WI38 (cell line): ENCODE measurements at regions not wholly inside any gene's neighbourhood (a gene's known extent, or its start where the extent isn't known, plus 50 kb on each side); places are given as distances from the start of the nearest gene placed in this dataset.

Experiments
- H3K4me3 ChIP-seq: 2 replicates; pipeline ENCODE4 v1.5.1; 2011; ENCODE audit warnings: low read depth, mild to moderate bottlenecking, control low read depth, low read length
- TF ChIP-seq, protein P1 (sequence below): IDR thresholded peaks from 2 replicates; pipeline ENCODE4 v1.5.1; 2012; ENCODE audit warnings: low read depth, mild to moderate bottlenecking, control low read depth, low read length

DNA sequence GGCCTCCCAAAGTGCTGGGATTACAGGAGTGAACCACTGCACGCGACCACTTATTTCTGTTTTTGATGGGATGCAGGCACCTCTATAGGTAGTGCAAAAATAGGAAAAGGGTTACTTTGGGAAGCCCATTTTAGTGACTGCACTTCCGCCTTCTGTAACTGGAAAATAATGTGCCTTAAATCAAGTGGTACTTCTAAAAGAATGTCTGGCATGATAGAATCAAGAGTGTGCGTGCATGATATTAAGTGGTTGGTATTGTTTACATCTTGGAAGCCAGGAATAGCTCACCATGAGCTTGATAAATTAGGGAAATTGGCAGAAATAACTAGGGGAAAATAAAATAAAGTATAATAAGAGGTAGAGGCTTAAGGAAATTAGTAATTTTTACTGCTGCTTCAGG, 1067.0 kb downstream of the ADGRL2 start:
- H3K4me3 ChIP-seq, result no peak overlapping the region
- TF ChIP-seq, protein P1, sequence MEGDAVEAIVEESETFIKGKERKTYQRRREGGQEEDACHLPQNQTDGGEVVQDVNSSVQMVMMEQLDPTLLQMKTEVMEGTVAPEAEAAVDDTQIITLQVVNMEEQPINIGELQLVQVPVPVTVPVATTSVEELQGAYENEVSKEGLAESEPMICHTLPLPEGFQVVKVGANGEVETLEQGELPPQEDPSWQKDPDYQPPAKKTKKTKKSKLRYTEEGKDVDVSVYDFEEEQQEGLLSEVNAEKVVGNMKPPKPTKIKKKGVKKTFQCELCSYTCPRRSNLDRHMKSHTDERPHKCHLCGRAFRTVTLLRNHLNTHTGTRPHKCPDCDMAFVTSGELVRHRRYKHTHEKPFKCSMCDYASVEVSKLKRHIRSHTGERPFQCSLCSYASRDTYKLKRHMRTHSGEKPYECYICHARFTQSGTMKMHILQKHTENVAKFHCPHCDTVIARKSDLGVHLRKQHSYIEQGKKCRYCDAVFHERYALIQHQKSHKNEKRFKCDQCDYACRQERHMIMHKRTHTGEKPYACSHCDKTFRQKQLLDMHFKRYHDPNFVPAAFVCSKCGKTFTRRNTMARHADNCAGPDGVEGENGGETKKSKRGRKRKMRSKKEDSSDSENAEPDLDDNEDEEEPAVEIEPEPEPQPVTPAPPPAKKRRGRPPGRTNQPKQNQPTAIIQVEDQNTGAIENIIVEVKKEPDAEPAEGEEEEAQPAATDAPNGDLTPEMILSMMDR, result no peak

DNA sequence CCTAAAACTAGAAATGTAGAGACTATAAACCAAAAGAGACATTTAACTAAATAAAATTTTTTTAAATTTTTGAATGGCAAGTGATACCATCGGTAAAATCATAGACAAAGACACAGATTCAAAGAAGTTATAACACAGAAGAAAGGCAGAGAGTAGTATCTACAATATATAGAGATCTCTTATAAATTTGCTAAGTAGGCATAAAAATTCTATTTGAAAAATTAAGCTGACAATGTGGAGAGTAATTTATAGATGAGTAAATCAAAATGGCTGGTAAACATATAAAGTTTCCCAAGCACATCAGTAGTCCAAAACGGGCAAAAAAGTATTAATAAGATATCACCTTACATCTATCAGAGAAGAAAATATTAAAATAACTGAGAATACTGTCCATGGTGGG, 1061.0 kb downstream of the ADGRL2 start:
- TF ChIP-seq, protein P1, result no peak

DNA sequence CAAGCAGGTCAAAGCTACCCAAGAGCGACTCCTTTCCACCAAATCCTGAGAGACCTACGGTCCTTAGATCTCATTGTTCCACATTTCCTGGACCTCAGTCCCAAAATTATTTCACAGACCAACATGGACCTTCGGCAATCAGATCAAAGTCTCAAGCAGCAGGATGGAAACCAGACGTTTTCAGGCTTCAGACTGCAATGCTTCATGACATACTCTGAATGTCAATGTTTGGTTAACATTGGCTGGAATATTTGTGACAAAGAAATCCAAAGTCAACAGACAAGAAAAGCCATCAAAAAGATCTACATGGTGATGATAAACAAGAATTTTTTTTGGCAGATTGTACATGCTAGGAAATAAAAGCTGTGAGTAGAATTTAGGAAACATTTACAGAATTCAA, 1057.3 kb downstream of the ADGRL2 start:
- TF ChIP-seq, protein P1, result no peak

More for the DNA sequence above, 1061.0 kb downstream of the ADGRL2 start:
- H3K4me3 ChIP-seq, result no peak overlapping the region

DNA sequence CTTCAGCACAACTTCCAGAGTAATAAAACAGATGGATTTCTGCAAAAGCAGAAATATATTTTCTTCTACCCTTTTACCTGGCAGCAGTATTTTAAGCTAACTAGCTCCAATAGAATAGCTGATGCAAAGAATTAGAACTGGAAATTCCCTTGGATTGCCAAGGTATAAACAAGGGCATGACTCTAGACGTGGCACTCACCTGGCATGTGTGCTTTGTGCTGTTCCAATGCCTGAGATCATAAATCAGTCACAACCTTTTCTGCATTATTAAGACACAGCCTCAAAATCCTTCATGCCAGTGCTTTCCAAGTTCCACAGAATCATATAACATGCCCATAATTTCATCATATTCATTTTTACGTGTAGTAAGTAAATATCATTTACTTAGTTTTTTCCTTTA, 1048.7 kb downstream of the ADGRL2 start:
- TF ChIP-seq, protein P1, result no peak
- no peak overlapping the region for H3K4me3 ChIP-seq

More for the DNA sequence above, 1057.3 kb downstream of the ADGRL2 start:
- no peak overlapping the region for H3K4me3 ChIP-seq

DNA sequence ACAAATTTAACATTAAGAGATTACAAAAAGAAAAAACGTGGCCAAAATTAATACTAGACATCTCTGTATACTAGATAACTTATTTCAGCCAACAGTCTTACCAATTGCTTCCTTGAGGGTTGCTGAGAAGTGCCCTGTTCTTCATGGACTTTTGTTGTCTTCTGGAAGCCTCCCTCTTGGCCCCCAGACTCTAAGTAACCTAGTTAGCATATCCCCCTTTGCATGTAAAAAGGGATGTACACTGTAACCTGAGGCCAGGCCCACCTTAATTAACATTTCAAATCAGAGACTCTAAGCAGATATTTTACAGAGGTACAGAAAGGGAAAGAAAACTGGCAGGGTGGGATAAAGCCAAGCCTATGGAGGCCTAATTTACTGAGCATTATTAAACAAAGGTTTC, 1047.3 kb downstream of the ADGRL2 start:
- H3K4me3 ChIP-seq, result no peak overlapping the region
- TF ChIP-seq, protein P1, result no peak

DNA sequence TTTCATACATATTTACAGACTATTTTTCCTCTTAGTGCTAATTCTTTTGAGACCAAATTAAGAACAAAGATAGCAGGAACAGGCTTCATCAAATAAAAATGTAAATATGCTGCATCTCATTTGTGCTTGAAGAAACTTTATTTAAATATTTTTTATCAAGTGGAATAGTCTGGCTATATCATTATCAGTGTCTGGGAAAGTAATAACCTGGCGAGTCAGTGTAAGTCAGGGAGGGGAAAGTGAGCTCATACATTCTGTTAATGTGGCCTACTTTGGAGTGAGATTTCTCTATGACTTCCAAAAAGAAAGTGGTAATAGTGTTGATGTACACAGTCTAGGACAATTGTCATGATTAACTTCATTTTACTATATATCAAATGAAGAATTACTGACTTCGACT, 1045.1 kb downstream of the ADGRL2 start:
- TF ChIP-seq, protein P1, result no peak
- no peak overlapping the region for H3K4me3 ChIP-seq

DNA sequence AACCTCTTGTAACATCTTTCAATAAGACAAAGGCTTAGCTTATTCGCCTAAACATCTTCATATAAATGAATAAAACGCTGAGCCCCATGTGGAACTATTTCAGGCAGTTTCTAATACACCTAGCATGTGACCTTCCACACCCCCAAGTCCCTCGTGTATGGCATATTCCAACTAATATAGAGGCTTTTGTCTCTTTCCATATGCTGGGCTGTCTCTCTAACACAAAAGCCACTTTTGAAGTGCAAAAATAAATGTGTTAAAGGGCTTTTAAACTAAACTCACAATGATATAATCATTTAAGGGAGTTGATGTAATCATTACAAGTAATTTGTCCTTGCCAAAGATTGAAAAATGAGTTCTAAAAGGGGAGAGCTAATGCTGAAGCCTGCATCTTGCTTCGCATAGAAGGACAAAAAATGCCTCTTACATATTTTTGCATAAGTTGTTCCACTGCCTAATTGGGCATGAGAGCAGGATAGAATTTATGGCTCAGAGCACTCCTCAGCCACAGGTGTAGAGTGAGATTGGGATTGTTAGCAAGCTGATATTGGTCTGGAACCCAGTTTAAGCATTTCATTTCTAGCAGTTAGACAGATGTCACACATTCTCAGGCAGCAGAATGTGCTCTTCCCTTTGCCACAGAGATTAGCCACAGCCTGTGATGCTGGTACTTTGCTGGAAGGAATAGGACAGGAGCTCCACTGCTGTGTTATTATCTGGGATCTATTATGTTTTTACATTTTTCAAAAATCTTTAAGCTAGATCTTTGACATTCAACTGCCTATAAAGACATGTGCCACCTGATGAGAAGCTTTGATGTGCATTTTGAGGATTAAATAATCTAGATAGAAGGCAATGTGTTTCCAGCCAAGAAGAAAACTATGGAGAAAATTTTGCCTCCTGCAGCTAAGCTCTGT, 1044.4 kb downstream of the ADGRL2 start:
- H3K4me3 ChIP-seq, result no peak overlapping the region
- TF ChIP-seq, protein P1, result no peak
